Gastrocnemius medialis (tissue), 4 donors: ENCODE measurements at regions not wholly inside any gene's neighbourhood (a gene's known extent, or its start where the extent isn't known, plus 50 kb on each side); places are given as distances from the start of the nearest gene placed in this dataset.

Experiments
- CTCF ChIP-seq, 5 experiments: fragments of 450-650 bp in 3 of 5; fragments of 200-600 bp in 2 of 5; sonication (generic) in 2 of 5; IDR thresholded peaks in 4 of 5; conservative IDR thresholded peaks in 1 of 5; 1 replicate in 4 of 5; 2 replicates in 1 of 5; pipeline ENCODE4 v1.5.1; 2016 to 2019; ENCODE audit warnings: antibody characterized with exemption in 5 of 5, mild to moderate bottlenecking in 3 of 5, moderate library complexity in 3 of 5
- POLR2A ChIP-seq, 2 donors: fragments of 450-650 bp; IDR thresholded peaks; one replicate each; pipeline ENCODE4 v1.6.1; 2017; ENCODE audit warnings: antibody characterized with exemption in 2 of 2, mild to moderate bottlenecking in 2 of 2, moderate library complexity in 2 of 2

- TF ChIP-seq POLR2A (IDR thresholded peaks at IDR 0.05), result no peak
- no peak for TF ChIP-seq CTCF (IDR thresholded peaks at IDR 0.05 in 4 of 5, conservative IDR thresholded peaks at IDR 0.05 in 1 of 5)
Measured at GRCh38 chr2:9122367-9122766, 84.2 kb upstream of the ASAP2 start.
